Panc1 (cell line): ENCODE measurements at regions not wholly inside any gene's neighbourhood (a gene's known extent, or its start where the extent isn't known, plus 50 kb on each side); places are given as distances from the start of the nearest gene placed in this dataset.

Experiments
- POLR2AphosphoS5 ChIP-seq: IDR thresholded peaks from 2 replicates; pipeline ENCODE4 v1.6.1; 2012; ENCODE audit warnings: mild to moderate bottlenecking, low read depth, low read length, moderate library complexity
- TF ChIP-seq, protein P1 (sequence below): fragments of 450-650 bp; IDR thresholded peaks from 2 replicates; pipeline ENCODE4 v1.5.1; 2017; ENCODE audit warnings: mild to moderate bottlenecking
- TF ChIP-seq, protein P2 (sequence below), 2 experiments: IDR thresholded peaks; 2 replicates each; pipeline ENCODE4 v1.6.1; 2011 to 2012; ENCODE audit warnings: low read depth in 2 of 2, control low read depth in 1 of 2, low read length in 1 of 2, mild to moderate bottlenecking in 1 of 2, moderate library complexity in 1 of 2; ENCODE audit not compliant: insufficient read depth in 1 of 2

DNA sequence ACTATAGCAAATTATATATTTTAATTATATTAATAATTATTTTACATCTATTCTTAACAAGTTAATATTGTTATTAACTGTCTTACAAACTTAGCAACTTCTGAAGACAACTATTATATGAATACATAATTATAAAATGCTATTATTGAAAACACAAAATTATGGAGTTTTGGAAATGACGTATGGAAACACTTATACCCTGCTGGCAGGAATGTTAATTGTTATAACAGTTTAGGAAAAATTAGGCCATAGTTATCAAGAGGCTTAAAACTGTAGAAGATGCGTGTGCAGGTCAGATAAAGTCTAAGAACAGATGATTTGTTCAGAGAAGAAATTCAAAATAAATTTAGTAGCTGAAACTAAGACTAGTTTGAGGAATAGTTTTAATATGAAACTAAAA, 211.7 kb downstream of the FAT4 start:
- TF ChIP-seq, protein P1, sequence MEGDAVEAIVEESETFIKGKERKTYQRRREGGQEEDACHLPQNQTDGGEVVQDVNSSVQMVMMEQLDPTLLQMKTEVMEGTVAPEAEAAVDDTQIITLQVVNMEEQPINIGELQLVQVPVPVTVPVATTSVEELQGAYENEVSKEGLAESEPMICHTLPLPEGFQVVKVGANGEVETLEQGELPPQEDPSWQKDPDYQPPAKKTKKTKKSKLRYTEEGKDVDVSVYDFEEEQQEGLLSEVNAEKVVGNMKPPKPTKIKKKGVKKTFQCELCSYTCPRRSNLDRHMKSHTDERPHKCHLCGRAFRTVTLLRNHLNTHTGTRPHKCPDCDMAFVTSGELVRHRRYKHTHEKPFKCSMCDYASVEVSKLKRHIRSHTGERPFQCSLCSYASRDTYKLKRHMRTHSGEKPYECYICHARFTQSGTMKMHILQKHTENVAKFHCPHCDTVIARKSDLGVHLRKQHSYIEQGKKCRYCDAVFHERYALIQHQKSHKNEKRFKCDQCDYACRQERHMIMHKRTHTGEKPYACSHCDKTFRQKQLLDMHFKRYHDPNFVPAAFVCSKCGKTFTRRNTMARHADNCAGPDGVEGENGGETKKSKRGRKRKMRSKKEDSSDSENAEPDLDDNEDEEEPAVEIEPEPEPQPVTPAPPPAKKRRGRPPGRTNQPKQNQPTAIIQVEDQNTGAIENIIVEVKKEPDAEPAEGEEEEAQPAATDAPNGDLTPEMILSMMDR = no peak
- no peak for TF ChIP-seq POLR2AphosphoS5
- TF ChIP-seq, protein P2, sequence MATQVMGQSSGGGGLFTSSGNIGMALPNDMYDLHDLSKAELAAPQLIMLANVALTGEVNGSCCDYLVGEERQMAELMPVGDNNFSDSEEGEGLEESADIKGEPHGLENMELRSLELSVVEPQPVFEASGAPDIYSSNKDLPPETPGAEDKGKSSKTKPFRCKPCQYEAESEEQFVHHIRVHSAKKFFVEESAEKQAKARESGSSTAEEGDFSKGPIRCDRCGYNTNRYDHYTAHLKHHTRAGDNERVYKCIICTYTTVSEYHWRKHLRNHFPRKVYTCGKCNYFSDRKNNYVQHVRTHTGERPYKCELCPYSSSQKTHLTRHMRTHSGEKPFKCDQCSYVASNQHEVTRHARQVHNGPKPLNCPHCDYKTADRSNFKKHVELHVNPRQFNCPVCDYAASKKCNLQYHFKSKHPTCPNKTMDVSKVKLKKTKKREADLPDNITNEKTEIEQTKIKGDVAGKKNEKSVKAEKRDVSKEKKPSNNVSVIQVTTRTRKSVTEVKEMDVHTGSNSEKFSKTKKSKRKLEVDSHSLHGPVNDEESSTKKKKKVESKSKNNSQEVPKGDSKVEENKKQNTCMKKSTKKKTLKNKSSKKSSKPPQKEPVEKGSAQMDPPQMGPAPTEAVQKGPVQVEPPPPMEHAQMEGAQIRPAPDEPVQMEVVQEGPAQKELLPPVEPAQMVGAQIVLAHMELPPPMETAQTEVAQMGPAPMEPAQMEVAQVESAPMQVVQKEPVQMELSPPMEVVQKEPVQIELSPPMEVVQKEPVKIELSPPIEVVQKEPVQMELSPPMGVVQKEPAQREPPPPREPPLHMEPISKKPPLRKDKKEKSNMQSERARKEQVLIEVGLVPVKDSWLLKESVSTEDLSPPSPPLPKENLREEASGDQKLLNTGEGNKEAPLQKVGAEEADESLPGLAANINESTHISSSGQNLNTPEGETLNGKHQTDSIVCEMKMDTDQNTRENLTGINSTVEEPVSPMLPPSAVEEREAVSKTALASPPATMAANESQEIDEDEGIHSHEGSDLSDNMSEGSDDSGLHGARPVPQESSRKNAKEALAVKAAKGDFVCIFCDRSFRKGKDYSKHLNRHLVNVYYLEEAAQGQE (IDR thresholded peaks at IDR 0.05; ENCODE audit: insufficient read depth in 1 of 2, low read depth in 2 of 2, low read length in 1 of 2) = no peak
